Stomach (tissue), 4 donors: ENCODE measurements at regions not wholly inside any gene's neighbourhood (a gene's known extent, or its start where the extent isn't known, plus 50 kb on each side); places are given as distances from the start of the nearest gene placed in this dataset.

Experiments used
- EP300 ChIP-seq: sonication (generic); formaldehyde crosslinking; IDR thresholded peaks from one replicate; pipeline ENCODE4 v1.6.1; 2017; ENCODE audit warnings: antibody characterized with exemption
- POLR2A ChIP-seq, 4 donors: fragments of 450-650 bp; IDR thresholded peaks; one replicate each; pipeline ENCODE4 v1.6.1; 2016; ENCODE audit warnings: antibody characterized with exemption in 4 of 4, control low read depth in 2 of 4, mild to moderate bottlenecking in 1 of 4, moderate library complexity in 1 of 4
- POLR2AphosphoS5 ChIP-seq, 3 donors: sonication (generic); formaldehyde crosslinking; IDR thresholded peaks; one replicate each; pipeline ENCODE4 v1.6.1; 2016; ENCODE audit warnings: antibody characterized with exemption in 3 of 3
- TF ChIP-seq, protein P1 (sequence below), 7 experiments: fragments of 450-650 bp in 4 of 7; fragments of 200-600 bp in 3 of 7; sonication (generic) in 3 of 7; IDR thresholded peaks; one replicate each; pipeline ENCODE4 v1.5.1; 2016 to 2019; ENCODE audit warnings: antibody characterized with exemption in 7 of 7, control low read depth in 2 of 7, mild to moderate bottlenecking in 1 of 7

- TF ChIP-seq POLR2A (IDR thresholded peaks at IDR 0.05) (no peak), POLR2AphosphoS5 (IDR thresholded peaks at IDR 0.05) (no peak), EP300 (no peak)
- TF ChIP-seq, protein P1, sequence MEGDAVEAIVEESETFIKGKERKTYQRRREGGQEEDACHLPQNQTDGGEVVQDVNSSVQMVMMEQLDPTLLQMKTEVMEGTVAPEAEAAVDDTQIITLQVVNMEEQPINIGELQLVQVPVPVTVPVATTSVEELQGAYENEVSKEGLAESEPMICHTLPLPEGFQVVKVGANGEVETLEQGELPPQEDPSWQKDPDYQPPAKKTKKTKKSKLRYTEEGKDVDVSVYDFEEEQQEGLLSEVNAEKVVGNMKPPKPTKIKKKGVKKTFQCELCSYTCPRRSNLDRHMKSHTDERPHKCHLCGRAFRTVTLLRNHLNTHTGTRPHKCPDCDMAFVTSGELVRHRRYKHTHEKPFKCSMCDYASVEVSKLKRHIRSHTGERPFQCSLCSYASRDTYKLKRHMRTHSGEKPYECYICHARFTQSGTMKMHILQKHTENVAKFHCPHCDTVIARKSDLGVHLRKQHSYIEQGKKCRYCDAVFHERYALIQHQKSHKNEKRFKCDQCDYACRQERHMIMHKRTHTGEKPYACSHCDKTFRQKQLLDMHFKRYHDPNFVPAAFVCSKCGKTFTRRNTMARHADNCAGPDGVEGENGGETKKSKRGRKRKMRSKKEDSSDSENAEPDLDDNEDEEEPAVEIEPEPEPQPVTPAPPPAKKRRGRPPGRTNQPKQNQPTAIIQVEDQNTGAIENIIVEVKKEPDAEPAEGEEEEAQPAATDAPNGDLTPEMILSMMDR (IDR thresholded peaks at IDR 0.05): no peak
Observed at GRCh38 chr3:182412066-182412465, 381.2 kb upstream of the ATP11B start.
